Spleen (tissue), 7 donors: ENCODE measurements at regions not wholly inside any gene's neighbourhood (a gene's known extent, or its start where the extent isn't known, plus 50 kb on each side); places are given as distances from the start of the nearest gene placed in this dataset.

Experiments used
- CTCF ChIP-seq, 11 experiments: fragments of 200-600 bp in 7 of 11; fragments of 450-650 bp in 4 of 11; sonication (generic) in 4 of 11; IDR thresholded peaks in 8 of 11; conservative IDR thresholded peaks in 3 of 11; 1 replicate in 7 of 11; 2 replicates in 4 of 11; pipeline versions ENCODE4 v1.4.0 to v1.8.0; 2016 to 2021; ENCODE audit warnings: antibody characterized with exemption in 11 of 11, inconsistent platforms in 4 of 11, mild to moderate bottlenecking in 1 of 11
- POLR2A ChIP-seq, 3 donors: fragments of 450-650 bp; IDR thresholded peaks; one replicate each; pipeline ENCODE4 v1.5.1; 2017; ENCODE audit warnings: antibody characterized with exemption in 3 of 3, mild to moderate bottlenecking in 1 of 3
- donor health status: DM: no; HTN: no; CAD: no; lungs with moderate emphysema.
- donor health status: DM: no; HTN: no; CAD: no.
- donor health status: DM: no; HTN: no; CAD: no.

- TF ChIP-seq CTCF (IDR thresholded peaks at IDR 0.05 in 8 of 11, conservative IDR thresholded peaks at IDR 0.05 in 3 of 11) (no peak), POLR2A (IDR thresholded peaks at IDR 0.05) (no peak)
These were observed 830.4 kb upstream of the COBL start for GRCh38 chr7:52146871-52147634.
